DMS153 treated with DMSO at 0.1 percent for 48 hours (cell line): ENCODE measurements at regions not wholly inside any gene's neighbourhood (a gene's known extent, or its start where the extent isn't known, plus 50 kb on each side); places are given as distances from the start of the nearest gene placed in this dataset.

ENCODE experiments used
- DNase-seq: peaks from one replicate; lab custom pipeline; 2025; ENCODE audit not compliant: unreplicated experiment; lab: John Stamatoyannopoulos, UW

DNA sequence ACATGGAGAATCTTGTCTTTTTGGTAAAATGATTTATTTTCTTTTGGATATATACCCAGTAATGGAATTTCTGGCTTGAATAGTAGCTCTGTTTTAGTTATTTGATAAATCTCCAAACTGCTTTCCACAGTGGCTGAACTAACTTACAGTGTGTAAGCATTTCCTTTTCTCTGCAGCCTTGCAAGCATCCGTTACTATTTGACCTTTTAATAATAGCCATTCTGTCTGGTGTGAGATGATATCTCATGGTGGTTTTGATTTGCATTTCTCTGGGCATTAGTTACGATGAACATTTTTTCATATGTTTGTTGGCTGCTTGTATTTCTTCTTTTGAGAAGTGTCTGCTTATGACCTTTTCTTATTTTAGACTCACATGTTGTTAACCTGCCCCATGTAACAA is 190.2 kb downstream of the GALR1 start:
- DNase-seq = no peak

DNA sequence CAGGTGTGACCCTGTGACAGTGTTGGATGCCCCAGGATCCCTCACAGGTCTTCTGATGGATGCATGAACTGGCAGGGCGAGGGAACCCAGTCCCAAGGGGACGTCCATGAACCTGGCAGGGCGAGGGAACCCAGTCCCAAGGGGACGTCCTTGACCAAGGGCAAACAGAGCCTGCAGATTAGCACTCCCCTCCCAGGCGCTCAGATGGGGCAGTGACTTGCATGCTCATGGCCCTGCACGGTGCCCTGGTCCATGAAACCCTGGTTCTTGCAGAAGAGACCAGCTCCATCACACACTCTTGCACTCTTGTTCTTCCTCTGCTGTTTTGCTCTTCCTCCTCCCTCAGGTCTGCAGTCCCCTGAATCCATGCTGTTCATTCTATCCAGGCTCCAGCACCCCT is 192.7 kb downstream of the GALR1 start:
- no peak for DNase-seq

DNA sequence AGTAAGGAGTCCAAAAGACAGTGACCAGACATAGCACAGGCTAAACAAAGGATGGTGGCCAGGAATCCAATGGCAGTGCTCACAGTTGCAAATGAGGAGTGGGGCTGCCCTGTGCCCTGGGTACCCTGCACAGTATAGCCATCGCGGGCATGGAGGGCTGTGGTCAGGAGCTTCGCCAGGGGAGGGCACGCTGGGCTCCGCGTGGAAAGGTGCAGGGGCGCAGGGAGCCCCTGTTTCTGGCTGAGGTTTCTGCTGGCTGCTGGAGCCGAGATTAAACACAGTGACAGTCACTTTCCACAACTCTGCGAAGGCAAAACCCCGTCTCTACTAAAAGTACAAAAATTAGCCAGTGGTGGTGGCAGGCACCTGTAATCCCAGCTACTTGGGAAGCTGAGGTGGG is 194.7 kb downstream of the GALR1 start:
- DNase-seq = no peak

DNA sequence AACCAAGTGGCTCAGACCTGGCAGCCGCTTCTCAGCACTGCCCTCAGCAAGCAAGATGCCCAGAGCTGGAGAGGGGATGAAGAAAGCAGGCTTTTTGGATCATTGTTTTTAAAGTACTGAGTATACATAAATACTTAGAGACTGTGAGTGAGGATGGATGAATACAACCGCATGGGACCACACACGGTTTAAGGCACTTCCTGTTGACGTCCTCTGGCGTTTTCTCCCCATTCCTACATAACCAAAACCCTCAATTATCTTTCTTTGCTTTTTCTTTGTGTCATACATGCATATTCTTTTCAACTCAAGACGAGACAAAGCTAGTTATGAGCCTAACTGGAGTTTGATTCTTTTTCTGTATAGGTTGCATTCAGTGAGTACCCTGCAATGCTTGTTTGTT is 198.4 kb downstream of the GALR1 start:
- DNase-seq = no peak

DNA sequence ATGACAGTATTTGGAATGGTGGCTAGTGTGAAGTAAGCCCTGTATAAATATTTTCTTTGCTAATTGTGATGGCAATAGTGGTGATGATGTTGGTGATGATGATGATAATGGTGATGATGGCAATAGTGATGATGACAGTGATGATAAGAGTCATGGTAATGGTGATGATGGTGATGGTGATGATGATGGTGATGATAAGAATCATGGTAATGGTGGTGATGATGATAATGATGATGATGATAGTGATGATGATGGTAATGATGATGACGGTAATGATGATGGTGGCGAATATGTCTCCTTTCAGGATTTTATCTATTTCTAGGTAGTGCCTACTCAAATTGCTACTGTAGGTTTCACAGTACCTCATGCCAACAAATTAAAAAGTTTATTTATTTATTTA is 205.4 kb downstream of the GALR1 start:
- no peak for DNase-seq

DNA sequence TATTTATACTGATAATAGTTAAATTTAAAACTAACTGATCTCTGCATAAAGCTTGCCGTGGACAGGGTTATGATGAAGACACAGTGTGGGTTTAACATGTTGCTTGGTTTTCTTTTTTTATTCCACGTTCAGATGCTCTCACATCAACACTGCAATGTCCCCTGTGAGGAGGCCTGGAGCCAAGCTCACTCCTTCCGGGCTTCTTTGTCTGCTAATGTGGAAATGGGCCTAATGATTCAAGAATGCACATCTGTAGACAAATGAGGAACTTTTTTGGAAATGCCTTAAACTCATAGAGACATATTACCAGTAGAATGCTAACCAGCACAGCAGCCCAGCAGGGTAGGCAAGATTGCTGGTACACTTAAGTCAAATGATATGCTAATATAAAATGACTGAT is 208.0 kb downstream of the GALR1 start:
- no peak for DNase-seq

DNA sequence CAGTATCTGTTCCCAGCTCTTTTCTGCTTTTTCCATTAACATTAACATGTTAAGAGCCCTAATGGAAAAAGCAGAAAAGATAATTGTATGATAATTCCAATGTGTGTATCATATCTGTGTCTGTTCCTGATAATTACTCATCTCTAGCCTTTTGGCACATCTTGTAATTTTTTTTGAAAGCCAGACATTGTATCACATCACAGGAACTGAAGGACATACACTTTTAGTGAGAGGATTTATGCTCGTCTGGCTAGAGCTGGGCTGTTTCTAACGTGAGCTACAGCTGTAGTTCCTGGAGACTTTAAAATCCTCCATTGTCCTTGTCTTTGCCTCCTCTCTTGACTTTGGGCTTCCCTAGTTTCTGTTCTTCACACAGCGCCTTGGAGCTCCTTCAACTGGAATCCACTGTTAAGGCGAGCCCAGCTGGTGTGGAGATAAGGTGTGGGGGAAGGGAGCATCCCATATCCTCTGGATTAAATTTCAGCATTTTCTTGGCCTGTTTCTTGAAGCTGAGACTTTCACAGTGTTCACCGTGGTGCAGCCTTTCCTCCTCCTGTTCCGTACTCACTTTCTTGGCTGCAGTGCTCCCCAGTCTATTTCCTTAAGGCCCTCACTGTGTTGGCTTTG is 211.5 kb downstream of the GALR1 start:
- no peak for DNase-seq

DNA sequence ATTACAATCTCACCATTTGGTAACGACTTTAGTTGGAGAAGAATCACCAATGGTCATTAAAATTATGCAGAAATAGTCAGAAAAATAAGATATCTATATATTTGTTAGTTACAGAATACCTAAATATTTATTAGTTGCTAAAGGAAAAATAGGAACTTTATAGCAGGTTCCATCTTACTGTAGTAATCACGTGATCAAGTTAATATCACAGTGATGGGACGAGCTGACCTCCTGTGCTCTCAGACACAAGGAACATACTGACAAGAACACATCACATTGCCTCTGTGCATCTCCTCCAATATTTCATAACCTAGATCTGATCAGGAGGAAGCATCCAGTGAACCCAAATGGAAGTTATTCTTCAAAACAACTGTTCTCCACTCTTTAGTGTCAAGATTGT is 215.3 kb downstream of the GALR1 start:
- DNase-seq = no peak

DNA sequence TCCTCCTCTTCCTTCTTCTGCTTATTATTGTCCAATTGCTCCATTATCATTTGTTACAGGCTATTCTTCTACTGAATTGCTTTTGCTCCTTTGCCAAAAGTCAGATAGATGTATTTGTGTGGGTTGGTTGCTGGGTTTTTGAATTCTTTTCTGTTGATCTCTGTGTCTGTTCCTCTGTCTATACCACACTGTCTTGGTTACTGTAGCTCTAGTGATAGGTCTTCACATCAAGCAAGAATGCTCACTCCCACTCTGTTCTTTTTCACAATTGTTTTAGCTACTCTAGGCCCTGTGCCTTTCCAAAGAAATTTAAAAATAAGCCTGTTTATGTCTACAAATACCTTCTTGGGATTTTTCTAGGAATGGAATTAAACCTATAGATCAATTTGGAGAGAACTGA is 217.2 kb downstream of the GALR1 start:
- no peak for DNase-seq

DNA sequence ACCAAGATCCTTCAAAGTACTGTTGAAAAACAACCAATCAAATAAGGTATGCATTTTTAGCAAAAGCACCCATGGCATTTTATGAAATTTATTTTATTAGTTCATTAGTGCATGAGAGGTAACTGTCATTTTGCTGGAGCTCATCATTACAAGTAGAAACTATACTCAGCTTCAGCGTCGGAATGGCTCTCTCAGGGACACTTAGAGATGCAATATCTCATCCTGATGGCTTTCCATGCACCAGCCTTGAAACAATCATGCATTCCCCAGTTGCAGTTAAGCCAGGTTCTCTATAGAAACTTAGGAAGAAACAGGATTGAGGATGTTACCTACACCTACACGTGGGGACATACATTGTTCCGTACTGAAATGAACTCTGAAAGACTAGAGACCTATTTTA is 219.5 kb downstream of the GALR1 start:
- DNase-seq = no peak

DNA sequence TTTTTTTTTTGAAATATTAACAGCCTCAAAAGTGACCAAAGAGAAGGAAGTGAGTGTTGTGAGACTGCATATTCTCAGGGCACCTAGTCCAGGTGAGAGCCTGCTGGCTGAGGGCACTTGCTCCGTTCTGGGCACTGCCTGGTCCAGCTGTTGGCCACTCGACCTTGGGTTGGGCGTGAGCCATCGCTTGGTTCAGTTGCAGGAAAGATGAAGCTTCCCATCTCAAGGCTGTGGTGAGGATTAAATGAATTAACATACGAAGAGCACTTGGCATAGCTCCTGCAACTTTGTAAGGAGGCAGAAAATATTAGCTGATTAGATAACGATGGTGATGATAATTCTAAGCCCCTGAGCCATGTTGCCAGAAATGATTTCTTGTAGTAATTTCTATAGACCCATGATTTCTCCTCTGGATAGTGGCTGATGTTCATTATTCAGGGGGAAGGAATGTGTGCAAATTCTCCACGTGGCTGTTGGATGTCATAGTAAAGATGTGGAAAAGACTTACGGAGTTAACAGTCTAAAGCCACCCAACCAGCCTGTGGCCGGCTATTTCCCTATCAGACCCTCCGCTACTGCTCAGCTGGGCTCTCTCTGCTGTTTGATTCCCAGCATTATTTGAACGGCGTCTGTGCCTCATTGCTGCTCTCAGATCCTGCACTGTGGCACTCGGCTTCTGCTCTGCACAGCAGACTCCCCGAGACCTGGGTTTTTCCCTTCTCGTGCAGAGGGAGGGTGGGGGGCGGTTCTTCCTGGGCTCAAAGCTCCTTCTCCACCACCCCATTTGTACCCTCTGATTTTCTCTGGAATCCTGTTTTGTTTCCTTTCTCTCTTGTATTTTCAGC is 221.1 kb downstream of the GALR1 start:
- DNase-seq = no peak

DNA sequence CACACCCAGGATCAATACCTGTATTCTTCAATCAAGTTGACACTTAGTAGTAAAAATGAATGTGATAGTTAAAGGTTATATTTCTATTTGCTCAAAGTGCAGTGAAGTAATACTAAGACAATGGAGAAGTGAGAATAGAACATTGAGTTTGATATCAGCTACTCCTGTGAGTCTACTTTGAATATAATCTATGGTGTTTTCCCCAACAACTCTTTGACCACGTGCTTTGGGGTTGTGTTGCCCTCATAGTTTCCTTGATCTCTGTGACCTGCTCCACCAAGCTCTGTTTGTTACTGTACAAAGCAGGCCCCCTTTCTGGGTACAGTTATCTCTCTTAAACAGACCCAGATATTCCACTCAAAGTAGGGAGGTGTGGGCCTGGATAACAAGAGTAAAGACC is 222.9 kb downstream of the GALR1 start:
- DNase-seq = no peak

DNA sequence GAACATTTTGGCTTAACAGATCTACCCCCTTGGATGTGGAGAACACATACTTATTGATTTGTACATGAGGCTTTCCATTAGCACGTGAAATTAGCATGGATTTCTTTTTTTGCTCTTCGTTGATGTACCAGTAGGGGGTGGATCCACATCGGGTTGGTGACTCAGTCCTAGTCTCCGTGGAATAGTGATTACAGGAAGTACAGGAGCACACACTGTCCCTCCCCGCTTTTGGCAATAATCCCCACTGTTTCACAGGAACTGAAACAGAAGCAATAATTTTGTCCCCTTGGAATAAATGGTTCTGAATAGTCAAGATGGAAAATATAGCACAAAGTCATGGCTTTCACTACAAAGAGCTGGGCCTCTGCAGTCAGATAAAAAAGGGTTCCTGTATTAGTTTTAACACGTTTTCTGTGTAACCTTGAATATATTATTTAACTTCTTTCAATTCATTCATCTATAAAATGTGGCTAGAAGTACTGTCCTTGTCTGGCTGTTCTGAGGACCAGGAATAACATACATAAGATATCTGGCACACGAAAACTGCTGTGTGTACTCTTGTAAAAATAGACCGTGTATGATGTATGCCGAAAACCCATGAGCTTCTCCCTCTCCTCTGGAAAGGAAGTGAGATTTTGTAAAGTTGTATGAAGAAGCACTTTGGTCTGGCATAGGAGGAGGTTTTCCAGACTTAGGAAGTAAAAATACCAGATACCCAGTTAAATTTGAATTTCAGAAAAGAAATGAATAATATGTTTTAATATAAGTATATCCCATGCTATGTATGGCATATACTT is 229.2 kb downstream of the GALR1 start:
- DNase-seq = no peak

DNA sequence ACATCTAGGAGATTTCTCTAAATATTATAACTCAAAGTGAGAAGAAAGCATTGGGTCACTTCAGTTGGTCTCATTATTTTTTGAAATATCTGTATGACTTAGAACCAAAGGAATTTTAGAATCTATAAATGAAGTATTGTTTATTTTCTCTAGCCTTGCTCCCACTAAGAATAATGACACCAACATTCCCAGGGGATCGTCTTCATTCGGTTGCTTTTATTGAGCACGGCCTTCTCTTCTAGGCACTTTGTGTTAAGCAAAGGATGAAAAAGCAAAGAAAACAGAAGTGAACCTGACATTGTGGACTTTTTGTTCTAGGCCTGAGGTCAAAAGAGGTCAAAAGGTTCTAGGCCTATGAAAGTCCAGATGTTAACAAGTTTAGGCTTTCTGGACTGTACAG is 231.9 kb downstream of the GALR1 start:
- no peak for DNase-seq

DNA sequence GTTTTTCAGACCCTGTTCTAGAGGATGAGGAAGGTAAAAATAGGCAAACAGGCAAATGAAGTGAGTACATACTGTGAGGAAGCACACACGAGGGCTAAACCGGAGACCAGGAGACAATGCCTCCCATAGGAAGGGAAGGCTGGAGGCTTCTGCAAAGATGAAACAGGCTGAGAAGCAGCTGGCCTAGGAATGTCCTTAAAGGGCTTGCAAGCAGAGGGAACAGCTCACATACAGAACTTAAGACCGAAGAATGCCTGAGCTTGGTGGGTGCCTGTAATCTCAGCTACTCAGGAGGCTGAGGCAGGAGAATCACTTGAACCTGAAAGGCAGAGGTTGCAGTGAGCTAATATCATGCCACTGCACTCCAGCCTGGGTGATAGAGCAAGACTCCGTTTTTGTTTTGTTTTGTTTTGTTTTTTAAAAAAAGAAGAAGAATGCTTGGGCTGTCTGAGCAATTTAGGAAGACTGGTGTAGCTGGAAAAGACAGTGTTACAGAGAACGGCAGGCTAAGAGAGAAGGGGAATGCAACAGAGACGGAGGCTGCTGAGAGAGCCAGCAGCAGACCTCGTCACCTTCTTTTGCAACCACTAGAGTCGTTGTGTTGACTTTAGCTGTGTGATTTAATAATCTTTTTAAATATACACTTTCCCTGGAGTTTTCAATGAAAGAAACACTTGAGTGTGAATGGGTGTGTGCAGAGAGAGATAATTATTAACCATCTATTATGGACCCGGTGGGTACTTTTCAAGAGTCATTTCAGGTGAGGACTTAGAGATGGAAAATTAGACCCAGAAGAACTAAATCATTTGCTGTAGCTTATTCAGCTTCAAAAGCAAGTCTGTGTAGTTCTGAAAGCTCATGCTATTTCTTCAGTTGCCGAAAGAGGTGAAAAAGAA is 232.8 kb downstream of the GALR1 start:
- DNase-seq = no peak

DNA sequence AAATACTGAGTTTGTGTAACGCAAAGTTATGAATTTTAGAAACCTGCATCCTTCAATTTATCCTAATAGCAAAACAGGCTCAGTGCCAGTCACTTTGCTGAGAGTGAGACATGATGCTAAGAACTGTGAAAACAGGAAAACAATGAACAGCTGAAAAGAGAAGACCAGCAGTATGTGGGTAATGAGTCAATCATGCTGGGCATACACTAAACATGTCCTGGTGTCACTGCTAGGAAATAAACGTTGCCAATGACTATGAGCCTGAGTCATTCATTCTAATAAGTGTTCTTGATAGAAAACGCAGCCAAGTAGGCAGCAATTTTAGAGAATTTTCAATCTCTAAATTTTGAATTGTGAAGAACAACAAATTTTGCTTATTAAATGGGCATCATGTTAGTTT is 237.3 kb downstream of the GALR1 start:
- DNase-seq = no peak

DNA sequence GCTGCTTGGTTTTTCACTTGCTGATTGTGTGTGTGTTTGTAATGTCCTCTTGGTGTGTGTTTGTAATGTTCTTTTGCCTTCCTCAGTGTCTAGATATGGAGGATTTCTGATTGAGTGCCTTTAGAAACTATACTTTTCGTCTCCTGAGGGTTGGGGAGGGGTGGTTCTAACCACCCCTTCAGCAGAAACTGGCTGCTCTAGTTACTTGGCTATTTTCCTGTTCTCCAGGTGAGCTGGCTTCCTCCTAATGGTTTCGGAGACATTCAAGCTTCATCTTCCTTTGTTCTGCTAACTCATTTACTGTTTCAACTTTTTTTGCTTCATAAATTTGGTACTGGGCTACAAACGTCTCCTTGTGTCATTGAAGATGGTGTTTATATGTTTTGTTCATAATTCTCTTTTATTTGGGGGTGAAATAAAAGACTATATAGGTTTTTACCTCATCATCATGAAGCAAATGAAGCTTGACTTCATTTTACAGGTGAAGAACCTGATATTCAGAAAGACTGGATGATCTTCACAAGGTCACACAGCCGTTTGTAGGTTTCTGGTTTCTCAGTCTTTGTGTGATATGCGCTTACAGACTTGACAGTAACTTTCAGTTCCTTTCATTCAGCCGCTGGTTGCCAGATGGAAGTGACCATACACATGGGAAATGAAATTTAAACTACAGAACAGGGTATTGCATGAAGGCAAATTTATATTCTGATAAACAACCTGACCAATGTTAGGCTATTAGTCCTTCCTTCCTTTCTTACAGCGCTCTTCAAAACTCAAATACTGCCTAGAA is 238.5 kb downstream of the GALR1 start:
- no peak for DNase-seq

DNA sequence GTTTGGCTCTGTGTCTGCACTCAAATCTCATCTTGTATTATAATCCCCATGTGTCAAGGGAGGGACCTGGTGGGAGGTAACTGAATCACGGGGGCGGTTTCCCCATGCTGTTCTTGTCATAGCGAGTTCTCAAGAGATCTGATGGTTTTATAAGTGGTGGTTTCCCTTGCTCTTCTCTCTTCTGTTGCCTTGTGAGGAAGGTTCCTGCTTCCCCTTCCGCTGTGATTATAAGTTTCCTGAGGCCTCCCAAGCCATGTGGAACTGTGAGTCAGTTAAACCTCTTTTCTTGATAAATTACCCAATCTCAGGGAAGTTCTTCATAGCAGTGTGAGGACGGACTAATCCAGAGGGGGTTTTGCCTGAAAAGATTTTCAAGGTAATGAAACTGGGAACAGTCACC is 245.4 kb downstream of the GALR1 start:
- no peak for DNase-seq

DNA sequence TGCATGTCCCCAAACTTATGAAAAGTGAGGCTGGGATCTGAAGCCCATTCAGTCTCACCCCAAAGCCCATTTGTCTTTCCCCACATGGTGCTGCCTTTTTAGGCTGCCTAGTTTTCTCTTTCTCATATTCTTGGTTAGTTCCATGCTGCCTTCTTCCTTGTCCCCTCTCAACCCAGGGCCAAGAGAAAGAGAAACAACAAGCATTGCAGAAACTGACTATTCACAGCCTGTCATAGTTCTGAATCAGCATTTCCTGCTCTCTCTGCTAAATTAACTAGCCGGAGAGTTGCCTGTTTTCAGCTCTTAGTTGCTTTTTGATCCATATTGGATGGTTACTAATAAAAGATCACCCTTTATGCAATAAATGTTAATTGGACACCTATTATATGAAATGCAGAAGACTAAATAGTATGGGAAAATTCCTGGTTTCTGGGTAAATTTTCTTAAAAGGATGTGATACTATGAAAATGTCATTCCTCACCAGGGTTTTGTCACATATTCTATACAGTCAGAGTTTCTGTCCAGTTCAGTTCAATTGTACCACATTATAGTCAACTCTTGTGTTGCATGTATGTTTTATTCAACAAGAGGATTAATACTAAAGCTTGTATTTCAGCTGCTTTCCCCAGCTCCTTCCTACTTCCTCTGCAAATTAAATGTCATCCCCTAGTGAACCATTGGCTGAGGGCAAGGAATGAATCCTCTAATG is 246.5 kb downstream of the GALR1 start:
- no peak for DNase-seq

DNA sequence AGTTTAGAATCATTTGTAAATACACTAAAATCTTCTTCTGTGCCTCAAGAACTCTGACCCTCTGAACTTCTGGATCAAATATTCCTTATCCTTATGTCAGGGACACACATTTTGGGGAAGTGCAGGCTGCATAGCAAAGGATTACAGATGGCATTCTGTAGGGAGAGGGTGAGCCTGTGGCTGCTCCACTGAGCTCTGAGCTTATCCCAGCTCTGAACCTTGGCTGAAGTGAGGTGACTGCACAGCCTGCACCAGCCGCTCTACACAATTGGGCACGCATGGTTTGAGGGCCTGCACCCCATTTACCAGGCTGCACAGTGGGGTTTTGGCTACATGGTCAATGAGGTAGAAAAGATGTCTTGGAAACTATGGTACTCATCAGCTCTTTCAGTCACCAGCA is 251.6 kb downstream of the GALR1 start:
- no peak for DNase-seq
